Heart left ventricle (tissue), 13 donors: ENCODE measurements at regions not wholly inside any gene's neighbourhood (a gene's known extent, or its start where the extent isn't known, plus 50 kb on each side); places are given as distances from the start of the nearest gene placed in this dataset.

Source experiments
- POLR2A ChIP-seq, 2 donors: fragments of 450-650 bp; IDR thresholded peaks; one replicate each; pipeline ENCODE4 v1.6.1; 2017; ENCODE audit warnings: antibody characterized with exemption in 2 of 2, mild to moderate bottlenecking in 2 of 2, moderate library complexity in 2 of 2
- TF ChIP-seq, protein P1 (sequence below), 12 donors: fragments of 200-600 bp; sonication (generic) in 4 of 12; IDR thresholded peaks; one replicate each; pipeline versions ENCODE4 v1.5.0 to v1.8.0; 2018 to 2022; ENCODE audit warnings: antibody characterized with exemption in 12 of 12, mild to moderate bottlenecking in 5 of 12
- donor health status: ischemic (EF 13 %, LVEDD 7.1; RV severe dilation, severe dysfunction).
- donor health status: DM: no; HTN: yes; CAD: no.
- donor health status: DM: no; HTN: no; CAD: no.
- donor health status: ischemic (EF 25% LVEDD 6.9; RV normal size, moderate dysfunction).
- donor health status: ischemic (EF 25% LVEDD 5.7; RV mildly dilated, moderate dysfunction).
- donor health status: ischemic (EF 35%, LVEDD 5.7; RV mildly dilated, moderate dysfunction).
- donor health status: nonischemic (EF 11% LVEDD 7.7; RV severe dilation, severe dysfunction).
- donor health status: DM: yes; HTN: yes; CAD: no.
- donor health status: PGD.
- donor health status: ischemic (EF 29% LVEDD 5.4; RV normal size, mild dysfunction).
- donor health status: nonischemic (EF 23%, LVEDD 6.1; RV moderate dilation, normal function).

DNA sequence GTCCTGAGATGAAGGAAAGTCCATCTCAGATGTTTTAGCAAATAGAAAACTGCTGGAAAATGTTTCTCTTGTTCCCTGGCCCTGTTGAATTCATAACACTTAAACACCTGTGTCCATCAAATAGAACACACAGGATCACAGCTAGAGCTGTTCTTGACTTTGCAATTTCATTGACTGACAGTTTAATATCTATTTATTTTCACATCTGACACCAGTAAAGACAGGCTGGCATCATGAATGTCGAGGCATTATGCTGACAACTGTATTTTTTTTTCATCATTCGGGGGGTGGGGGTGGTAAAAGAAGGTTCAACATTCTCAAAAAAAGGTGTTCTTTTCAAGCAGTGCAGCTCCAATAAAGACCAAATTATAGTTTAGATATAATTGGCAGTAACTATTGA, 591.2 kb upstream of the PTBP2 start:
- TF ChIP-seq, protein P1, sequence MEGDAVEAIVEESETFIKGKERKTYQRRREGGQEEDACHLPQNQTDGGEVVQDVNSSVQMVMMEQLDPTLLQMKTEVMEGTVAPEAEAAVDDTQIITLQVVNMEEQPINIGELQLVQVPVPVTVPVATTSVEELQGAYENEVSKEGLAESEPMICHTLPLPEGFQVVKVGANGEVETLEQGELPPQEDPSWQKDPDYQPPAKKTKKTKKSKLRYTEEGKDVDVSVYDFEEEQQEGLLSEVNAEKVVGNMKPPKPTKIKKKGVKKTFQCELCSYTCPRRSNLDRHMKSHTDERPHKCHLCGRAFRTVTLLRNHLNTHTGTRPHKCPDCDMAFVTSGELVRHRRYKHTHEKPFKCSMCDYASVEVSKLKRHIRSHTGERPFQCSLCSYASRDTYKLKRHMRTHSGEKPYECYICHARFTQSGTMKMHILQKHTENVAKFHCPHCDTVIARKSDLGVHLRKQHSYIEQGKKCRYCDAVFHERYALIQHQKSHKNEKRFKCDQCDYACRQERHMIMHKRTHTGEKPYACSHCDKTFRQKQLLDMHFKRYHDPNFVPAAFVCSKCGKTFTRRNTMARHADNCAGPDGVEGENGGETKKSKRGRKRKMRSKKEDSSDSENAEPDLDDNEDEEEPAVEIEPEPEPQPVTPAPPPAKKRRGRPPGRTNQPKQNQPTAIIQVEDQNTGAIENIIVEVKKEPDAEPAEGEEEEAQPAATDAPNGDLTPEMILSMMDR (IDR thresholded peaks at IDR 0.05) = no peak
- TF ChIP-seq POLR2A (IDR thresholded peaks at IDR 0.05) = no peak
